Midbrain (tissue), 1 donor: ENCODE measurements at regions not wholly inside any gene's neighbourhood (a gene's known extent, or its start where the extent isn't known, plus 50 kb on each side); places are given as distances from the start of the nearest gene placed in this dataset.

Experiments
- DNase-seq: peaks from one replicate; lab custom pipeline; 2025; lab: John Stamatoyannopoulos, UW

DNA sequence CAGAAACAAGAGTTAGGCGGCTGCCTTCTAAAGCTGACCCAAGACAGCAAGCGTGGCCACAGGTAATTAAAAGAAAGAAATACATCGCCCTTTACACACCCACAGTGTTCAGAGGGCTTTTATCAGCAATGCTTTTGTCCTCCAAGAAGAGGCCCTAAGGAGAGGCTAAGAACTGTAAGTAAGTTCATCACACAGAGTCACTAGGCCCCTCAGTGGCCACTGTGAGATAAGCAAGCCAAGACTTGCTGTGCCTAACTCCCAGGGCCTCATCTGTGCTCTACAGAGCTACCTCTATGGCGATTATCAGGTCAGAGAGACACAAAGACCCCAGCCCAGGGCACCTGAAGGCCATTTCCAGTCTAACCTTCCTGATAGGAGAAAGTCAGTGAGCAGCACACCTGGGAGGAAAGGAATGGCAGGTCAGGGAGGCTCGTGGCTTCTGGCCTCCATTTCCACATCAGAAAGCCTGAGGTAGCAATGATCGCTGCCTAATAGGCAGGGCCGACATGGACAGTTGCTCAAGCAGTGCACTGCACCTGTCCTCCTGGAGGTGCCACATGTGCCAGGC is 545.2 kb upstream of the CDH11 start:
- no peak for DNase-seq

GRCh38 chr16:65666132-65666941 is 544.5 kb upstream of the CDH11 start:
- DNase-seq = no peak

- DNase-seq = no peak
Measured at GRCh38 chr16:65665586-65665985, 543.7 kb upstream of the CDH11 start.

GRCh38 chr16:65663774-65664173 is 541.9 kb upstream of the CDH11 start:
- DNase-seq = no peak

GRCh38 chr16:65662256-65662655 is 540.4 kb upstream of the CDH11 start:
- DNase-seq = no peak

DNA sequence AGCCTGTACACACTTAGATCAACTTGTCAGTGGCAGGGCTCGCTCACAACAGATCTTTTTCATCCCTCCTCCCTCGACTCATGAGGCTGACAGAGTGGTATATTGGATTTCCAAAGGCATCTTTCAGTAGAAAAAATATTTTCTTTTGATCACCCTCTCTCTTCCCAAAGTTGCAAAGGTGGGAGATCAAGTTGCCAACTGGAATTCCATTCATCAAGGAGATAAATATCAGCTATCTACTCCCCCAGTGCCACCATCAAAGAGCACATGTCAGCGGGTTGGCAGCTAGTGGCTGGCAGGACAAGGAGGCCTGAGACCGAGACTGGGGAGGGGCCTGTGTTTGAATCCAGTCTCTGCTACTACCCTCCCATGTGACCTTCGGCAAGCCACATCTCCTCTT is 539.7 kb upstream of the CDH11 start:
- DNase-seq = no peak

- DNase-seq = no peak
Measured at GRCh38 chr16:65660390-65660789, 538.5 kb upstream of the CDH11 start.

DNA sequence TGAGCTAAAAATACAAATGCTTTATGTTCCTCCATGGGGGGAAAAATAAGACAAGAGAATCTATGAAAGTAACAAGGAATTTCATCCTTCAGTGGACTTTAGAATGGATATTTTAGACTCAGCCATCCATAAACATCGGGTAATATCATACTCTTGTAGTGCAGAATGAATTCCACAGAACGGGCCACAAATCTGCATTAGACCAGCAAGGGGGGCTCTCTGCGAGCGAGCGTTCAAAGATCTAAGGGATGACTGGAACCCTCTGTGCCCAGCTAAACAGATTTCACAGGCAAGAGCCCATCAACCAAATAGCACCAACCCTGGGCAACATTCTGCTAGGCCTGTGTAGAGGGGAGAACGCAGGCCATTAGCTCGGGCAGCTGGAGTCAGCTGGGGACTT is 537.9 kb upstream of the CDH11 start:
- no peak for DNase-seq

DNA sequence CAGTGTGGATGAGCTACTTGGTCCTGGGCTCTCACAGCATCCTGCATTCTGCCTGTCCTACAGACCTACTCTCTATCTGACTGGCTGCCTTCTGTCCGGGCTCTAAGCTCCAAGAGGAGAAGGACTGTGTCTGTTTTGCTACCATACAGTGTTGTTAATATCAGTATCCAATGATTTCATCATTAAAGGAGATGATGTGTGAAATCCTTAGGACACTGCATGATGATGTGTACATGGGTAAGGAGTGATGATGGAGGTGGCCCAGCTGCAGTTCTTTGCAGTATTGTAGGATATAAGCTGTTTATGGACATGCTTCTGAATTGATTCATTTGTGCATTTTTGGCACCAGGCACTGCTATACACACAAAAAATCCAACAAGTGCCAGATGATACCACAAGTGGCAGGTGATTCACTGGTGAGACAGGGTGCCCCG is 536.9 kb upstream of the CDH11 start:
- DNase-seq = no peak

DNA sequence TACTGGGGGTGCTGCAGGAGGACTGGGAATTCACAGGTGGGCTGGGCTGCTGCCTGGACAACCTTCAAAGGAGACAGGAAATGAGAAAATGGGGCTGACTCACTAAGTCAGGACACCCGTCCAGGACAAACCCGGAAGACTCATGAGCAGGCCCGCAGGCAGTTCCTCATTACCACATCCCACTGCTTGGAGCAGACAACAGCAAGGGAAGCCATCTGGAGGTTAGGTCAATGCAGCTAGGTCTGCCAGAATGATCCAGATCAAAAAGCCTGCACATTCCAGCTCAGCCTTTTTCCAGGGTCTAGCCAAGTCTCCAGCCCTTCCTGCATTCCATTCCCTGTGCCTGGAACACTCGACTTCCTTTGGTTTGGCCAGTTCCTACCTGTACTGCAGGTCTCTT is 536.5 kb upstream of the CDH11 start:
- DNase-seq = no peak

- no peak for DNase-seq
Measured at GRCh38 chr16:65657556-65657955, 535.7 kb upstream of the CDH11 start.

- no peak for DNase-seq
Measured at GRCh38 chr16:65657071-65657494, 535.2 kb upstream of the CDH11 start.

DNA sequence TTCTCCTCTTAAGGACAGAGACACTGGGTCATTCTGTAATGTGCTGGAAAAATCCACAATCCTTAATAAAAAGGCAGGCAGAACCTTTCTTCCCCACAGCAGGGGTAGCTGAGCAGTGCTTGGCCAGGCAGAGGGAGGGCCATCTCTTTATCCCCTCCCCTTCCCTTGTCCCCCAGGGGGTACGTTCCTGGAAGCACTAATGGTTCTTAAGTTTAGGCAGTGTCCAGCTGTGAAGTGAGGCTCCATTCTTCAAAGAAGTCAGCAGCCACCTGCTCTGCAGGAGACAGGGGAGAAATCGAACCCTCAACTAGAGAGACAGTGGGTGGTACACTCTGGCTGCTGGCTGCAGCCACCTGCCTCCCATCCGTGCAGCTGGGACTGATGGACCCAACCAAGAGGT is 533.9 kb upstream of the CDH11 start:
- no peak for DNase-seq

DNA sequence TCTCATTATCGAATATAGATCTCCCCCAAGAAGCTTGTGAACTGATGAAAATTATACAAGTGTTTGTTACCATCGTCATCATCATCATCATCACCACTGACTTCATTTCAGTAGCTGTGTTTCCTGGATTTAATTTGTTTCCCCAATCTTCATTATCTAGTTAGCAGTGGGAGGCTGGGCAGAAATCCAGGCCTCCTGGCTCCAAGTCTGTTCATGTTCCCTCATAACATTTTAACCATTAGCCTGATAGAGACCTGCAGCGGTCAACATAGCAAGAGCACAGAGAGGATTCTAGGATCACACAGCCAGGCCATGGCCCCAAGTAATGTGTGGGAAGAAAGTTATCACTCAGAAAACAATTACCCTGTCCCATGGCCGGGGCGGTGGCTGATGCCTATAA is 526.2 kb upstream of the CDH11 start:
- no peak for DNase-seq

GRCh38 chr16:65644821-65645220 is 523.0 kb upstream of the CDH11 start:
- DNase-seq = no peak

- no peak for DNase-seq
Measured at GRCh38 chr16:65641762-65642289, 520.0 kb upstream of the CDH11 start.

GRCh38 chr16:65641049-65641761 is 519.3 kb upstream of the CDH11 start:
- DNase-seq = no peak

DNA sequence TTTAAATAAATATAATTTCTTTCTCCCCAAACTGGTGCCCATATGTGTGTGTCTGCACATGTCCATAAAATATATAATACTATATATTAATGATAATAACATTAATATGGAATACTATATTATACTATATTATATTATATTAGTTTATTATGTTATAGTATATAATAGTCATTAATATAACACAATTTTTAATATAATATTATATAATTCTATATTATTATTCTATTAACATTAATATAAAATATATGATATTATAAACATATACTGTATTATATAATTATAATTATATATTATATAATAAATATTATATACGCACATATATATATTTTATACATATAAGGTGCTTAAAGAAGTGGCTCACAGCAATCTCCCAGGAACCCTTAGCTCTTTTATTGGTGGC is 513.0 kb upstream of the CDH11 start:
- DNase-seq = no peak

DNA sequence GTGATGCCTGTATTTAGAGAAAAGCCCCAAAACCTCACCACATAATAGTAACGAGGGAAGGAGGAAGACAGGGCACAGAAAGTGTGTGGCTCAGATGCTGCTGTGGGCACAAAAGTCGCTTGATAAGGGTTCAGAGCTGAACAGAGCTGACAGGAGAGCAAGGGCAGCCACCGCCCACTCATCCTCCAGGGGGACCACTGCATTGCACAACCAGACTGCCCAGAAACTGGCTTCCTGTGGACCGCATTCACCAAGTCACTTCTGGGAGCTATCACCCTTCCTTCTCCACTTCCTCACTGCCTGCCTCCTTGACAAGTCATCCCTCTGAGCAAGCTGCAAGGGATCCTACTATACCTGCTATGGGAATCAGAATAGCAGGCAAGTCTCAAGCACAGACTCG is 512.4 kb upstream of the CDH11 start:
- DNase-seq = no peak

DNA sequence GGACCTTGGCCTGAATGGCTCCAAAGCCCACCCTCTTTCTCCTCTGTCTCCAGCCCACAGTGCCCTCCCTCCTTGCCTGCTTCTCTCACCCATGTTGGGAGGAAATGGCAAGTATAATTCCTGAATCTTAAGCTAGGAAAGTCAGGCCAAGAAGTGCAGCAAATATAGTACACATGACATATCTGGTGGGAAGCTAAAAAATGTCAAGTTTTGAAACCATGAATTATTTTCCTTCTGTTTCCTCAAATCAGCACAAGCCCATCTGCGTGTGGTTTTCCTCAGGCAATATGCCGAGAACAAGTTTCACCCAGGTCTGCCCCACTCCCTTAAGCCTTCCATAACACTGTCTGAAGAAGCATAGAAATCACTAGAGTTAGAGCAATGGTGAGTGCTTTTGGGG is 502.8 kb upstream of the CDH11 start:
- no peak for DNase-seq

DNA sequence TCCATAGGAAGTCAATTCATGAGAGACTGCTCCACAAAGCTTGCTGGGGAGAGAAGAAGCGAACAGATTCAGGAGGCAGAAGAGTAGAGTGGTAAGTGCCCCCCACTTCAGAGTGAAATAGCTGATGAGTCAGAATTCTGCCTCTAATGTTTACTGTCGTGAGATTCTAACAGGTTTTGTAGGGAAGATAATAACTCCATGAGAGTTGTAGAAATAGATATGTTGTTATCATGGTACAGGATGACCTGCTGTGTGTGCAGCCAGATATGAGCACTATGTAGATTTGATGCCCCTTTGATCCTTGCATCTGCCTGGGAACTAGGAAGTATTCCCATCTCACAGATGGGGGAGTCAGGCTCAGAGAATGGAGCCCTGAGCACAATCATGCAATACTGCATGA is 502.4 kb upstream of the CDH11 start:
- no peak for DNase-seq

DNA sequence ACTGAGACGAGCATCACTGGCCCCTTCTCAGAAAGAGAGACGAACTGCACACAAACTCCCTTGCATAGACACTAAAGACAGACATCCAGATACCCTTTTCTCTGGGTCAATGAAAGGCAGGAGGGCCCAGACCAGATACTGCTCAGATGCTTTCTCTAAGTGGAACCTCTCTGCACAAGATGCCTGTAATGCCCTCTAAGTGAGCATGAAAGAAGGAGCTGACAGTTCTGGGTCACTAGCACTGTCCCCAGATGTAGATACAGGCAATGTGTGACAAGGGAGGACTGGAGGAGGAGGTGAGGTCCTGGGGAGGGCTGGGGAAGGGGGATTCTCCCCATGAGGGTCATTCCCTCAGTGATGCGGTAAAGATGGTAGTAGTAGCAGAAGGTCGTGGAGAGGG is 501.0 kb upstream of the CDH11 start:
- no peak for DNase-seq

- no peak for DNase-seq
Measured at GRCh38 chr16:65622151-65622550, 500.3 kb upstream of the CDH11 start.
